Activated naive CD4-positive, alpha-beta T cell treated with anti-CD3 and anti-CD28 coated beads, Interleukin-2, amount 50 U/mL, for 24 hours (primary cell): ENCODE measurements at regions not wholly inside any gene's neighbourhood (a gene's known extent, or its start where the extent isn't known, plus 50 kb on each side); places are given as distances from the start of the nearest gene placed in this dataset.

Source experiments
- H3K27ac Mint-ChIP-seq: one replicate; pipeline ENCODE4 v1.8.0; 2021; ENCODE audit warnings: mild to moderate bottlenecking, mixed read lengths
- H3K27me3 Mint-ChIP-seq: one replicate; pipeline ENCODE4 v1.8.0; 2021; ENCODE audit warnings: mixed read lengths
- H3K36me3 Mint-ChIP-seq: one replicate; pipeline ENCODE4 v1.8.0; 2021; ENCODE audit warnings: mixed read lengths
- H3K4me1 Mint-ChIP-seq: one replicate; pipeline ENCODE4 v1.8.0; 2021; ENCODE audit warnings: mixed read lengths
- H3K4me3 Mint-ChIP-seq: one replicate; pipeline ENCODE4 v1.8.0; 2021; ENCODE audit warnings: mild to moderate bottlenecking, mixed read lengths
- H3K9me3 Mint-ChIP-seq: one replicate; pipeline ENCODE4 v1.8.0; 2021; ENCODE audit warnings: mixed read lengths

GRCh38 chr1:79693441-79694114 is 687.0 kb upstream of the ADGRL4 start:
- Mint-ChIP-seq H3K27me3 (no peaks in the 10 kb centered on the region), H3K9me3 (peaks cover 12% of the 10 kb centered on the region), H3K4me1 (no peaks in the 10 kb centered on the region), H3K36me3 (no peaks in the 10 kb centered on the region), H3K27ac (no peak overlapping the region), H3K4me3 (no peak overlapping the region)

DNA sequence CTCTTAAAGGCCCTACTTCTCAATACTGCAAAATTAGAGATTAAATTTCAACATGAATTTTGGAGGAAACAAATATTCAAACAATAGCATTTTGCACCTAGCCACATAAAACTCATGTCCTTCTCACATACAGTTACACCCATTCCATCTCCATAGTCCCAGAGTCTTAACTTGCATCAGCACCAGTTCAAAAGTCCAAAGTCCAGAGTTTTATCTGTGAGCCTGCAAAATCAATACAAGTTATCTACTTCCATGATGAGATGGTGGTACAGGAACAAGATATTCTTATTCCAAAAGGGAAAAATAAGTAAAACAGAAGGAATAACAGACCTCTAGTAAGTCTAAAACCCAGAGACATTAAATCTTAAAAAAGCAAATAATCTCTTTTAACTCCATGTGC is 686.0 kb upstream of the ADGRL4 start:
- Mint-ChIP-seq H3K36me3 (no peaks in the 10 kb centered on the region), H3K4me3 (no peak overlapping the region), H3K9me3 (peaks cover 12% of the 10 kb centered on the region), H3K27me3 (no peaks in the 10 kb centered on the region), H3K27ac (no peak overlapping the region), H3K4me1 (no peaks in the 10 kb centered on the region)

- Mint-ChIP-seq H3K27me3 (no peaks in the 10 kb centered on the region), H3K4me1 (no peaks in the 10 kb centered on the region), H3K9me3 (peaks cover 12% of the 10 kb centered on the region), H3K4me3 (no peak overlapping the region), H3K27ac (no peak overlapping the region), H3K36me3 (no peaks in the 10 kb centered on the region)
Observed at GRCh38 chr1:79688932-79689331, 682.4 kb upstream of the ADGRL4 start.

DNA sequence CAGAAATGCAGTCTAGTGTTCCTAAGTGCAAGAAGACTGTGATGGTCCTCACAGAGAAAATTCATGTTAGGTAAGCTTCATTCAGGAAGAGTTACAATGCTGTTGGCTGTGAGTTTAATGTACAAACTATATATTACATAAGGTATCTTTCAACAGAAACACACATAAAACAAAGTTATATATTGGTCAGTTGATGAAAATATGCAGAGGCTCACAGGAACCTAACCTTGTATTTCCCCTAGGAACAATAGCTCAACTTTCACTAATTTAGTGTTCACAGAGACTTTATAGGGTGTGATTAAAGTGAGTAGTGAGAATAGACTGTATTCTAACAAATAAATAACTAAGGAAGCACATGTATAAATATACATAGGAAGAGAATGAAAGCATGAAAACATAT is 676.9 kb upstream of the ADGRL4 start:
- H3K27ac Mint-ChIP-seq: no peak overlapping the region
- H3K4me3 Mint-ChIP-seq: no peak overlapping the region
- no peaks in the 10 kb centered on the region for H3K4me1 Mint-ChIP-seq
- no peaks in the 10 kb centered on the region for H3K27me3 Mint-ChIP-seq
- H3K9me3 Mint-ChIP-seq: peaks cover 9% of the 10 kb centered on the region
- no peaks in the 10 kb centered on the region for H3K36me3 Mint-ChIP-seq

DNA sequence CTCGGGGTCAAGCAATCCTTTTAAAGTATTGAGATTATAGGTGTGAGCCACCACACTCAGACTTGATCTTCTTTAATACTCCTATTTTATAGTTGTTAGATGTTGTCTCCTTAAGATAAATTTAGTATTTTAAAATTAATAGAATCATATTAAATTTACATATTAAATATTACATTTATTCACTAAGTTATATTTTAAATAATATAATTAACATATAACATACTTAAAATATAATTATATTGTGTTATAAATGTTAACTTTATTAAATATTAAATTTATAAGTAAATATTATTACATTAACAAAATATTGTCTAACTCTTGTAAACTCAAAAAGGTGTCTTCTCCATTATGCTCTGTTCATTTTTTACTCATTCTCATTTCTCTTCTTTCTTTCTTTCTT is 675.9 kb upstream of the ADGRL4 start:
- H3K4me3 Mint-ChIP-seq: no peak overlapping the region
- H3K27me3 Mint-ChIP-seq: no peaks in the 10 kb centered on the region
- H3K9me3 Mint-ChIP-seq: peaks cover 9% of the 10 kb centered on the region
- no peaks in the 10 kb centered on the region for H3K36me3 Mint-ChIP-seq
- no peaks in the 10 kb centered on the region for H3K4me1 Mint-ChIP-seq
- H3K27ac Mint-ChIP-seq: no peak overlapping the region

DNA sequence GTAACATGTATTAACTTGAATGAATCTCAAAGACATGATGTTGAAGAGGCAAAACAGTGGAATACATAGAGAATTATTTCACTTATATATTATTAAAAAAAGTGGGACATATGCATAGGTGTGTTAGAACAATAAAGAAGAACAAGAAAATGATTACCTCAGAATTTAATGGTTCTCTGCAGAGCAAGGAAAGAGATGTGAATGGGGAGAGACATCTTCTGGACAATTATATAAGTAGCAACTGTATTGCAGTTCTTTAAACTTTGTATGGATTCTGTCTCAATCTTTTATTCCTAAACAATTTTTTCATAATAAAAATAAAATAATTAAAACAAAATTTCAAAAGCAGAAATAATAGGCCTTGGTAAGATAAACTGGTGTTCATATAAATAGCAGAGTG is 674.9 kb upstream of the ADGRL4 start:
- Mint-ChIP-seq H3K36me3 (no peaks in the 10 kb centered on the region), H3K4me3 (no peak overlapping the region), H3K9me3 (peaks cover 9% of the 10 kb centered on the region), H3K27me3 (no peaks in the 10 kb centered on the region), H3K4me1 (no peaks in the 10 kb centered on the region), H3K27ac (no peak overlapping the region)

DNA sequence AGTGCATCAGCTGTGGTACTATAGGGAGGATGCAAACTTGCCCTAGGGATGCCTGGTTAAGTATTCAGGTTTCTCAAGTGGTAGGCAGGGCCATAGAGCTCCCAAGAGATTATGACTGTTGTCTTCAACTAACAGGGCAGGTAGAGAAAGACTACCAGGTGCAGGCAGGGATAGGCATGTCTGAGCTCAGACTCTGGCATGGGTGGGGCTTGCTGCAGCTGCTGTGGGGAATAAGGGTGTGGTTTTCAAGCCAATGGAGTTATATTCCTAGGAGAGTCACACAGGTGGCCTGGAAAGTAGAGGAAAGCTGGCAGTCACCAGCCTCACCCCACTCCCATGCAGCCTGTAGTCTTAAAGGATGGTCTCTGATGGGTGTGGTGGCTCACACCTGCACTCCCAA is 673.4 kb upstream of the ADGRL4 start:
- H3K4me1 Mint-ChIP-seq: no peaks in the 10 kb centered on the region
- no peaks in the 10 kb centered on the region for H3K27me3 Mint-ChIP-seq

DNA sequence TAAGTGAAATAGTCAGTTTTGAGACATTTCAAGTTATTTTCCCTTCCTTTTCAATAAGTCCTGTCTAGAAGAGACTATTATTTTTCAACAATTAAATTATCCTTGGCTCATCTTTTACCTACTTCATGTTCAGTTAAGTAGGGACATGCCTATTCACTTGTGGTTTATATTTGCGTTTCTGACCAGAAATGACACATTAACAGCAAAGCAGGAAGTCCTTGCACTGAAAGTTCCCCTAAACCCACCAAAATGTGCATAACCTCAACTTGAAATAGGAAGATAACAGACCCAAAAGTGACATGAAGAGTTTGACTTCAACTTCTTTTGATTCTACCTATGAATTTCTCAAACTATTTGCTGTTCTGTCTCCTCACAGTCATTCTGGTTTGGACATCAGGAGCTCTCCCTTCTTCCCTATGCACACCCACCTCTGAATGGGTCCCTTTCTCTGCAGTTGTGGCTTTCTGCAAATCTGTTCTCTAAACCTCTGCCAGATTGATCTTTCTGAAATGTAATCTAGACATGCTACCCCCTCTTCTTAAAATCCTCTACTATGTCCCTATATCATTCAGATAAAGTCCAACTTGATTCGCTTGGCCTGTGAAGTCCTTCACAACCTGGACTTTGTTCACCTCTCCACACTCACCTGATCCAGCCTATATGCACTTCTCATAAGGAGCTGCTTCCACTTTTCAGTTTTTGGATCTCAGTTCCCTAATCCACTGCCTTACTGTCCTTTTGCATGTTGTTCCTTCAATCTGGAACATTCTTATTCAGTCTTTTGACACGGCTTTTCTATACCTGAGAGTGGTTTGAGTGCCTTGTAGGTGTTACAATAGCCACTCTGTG is 661.5 kb upstream of the ADGRL4 start:
- Mint-ChIP-seq H3K27me3 (no peaks in the 10 kb centered on the region), H3K27ac (no peak overlapping the region), H3K9me3 (no peaks in the 10 kb centered on the region), H3K4me3 (no peak overlapping the region), H3K36me3 (no peaks in the 10 kb centered on the region), H3K4me1 (no peaks in the 10 kb centered on the region)

More for the DNA sequence above, 673.4 kb upstream of the ADGRL4 start:
- H3K9me3 Mint-ChIP-seq: peaks cover 9% of the 10 kb centered on the region
- no peaks in the 10 kb centered on the region for H3K36me3 Mint-ChIP-seq
- no peak overlapping the region for H3K27ac Mint-ChIP-seq
- H3K4me3 Mint-ChIP-seq: no peak overlapping the region

DNA sequence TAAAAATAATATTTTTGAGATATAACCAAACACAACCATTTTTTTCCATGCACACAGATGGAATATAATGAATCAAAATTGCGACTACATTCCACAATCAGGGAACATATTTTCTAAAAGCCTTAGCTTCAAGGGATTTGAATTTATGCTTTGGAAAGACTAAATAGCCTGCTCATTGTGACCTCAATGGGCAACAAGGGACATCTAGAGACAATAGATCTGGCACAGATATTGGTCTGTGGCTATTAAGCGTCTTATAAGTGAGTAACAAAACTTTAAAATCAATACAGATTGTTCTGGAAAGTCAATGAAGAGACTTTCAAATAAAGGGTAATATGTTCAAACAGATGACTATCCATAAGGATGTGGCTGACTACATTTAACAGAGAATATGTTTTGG is 660.6 kb upstream of the ADGRL4 start:
- Mint-ChIP-seq H3K4me1 (no peaks in the 10 kb centered on the region), H3K9me3 (no peaks in the 10 kb centered on the region), H3K27ac (no peak overlapping the region)

DNA sequence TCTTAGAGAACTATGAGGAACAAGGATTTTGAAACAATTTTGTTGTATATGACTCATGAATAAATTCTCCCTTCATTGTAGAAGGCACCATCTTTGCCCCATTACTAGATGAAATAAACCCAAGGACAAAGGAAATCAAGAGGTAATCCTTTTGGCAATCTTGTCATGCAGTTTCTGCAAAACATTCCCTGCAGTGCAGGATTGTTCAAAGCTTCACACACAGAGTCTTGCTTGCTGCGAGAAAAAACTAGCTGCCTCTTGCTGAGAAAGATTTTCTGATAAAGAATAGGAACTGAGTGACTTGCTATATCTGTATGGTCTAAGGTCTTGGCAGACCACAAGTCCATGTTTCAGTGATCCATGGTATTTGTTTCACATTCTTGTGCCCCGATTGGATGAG is 657.4 kb upstream of the ADGRL4 start:
- H3K9me3 Mint-ChIP-seq: no peaks in the 10 kb centered on the region
- H3K27me3 Mint-ChIP-seq: no peaks in the 10 kb centered on the region
- H3K4me3 Mint-ChIP-seq: no peak overlapping the region
- no peaks in the 10 kb centered on the region for H3K4me1 Mint-ChIP-seq
- no peak overlapping the region for H3K27ac Mint-ChIP-seq
- no peaks in the 10 kb centered on the region for H3K36me3 Mint-ChIP-seq

More for the DNA sequence above, 660.6 kb upstream of the ADGRL4 start:
- no peak overlapping the region for H3K4me3 Mint-ChIP-seq
- no peaks in the 10 kb centered on the region for H3K27me3 Mint-ChIP-seq
- H3K36me3 Mint-ChIP-seq: no peaks in the 10 kb centered on the region

DNA sequence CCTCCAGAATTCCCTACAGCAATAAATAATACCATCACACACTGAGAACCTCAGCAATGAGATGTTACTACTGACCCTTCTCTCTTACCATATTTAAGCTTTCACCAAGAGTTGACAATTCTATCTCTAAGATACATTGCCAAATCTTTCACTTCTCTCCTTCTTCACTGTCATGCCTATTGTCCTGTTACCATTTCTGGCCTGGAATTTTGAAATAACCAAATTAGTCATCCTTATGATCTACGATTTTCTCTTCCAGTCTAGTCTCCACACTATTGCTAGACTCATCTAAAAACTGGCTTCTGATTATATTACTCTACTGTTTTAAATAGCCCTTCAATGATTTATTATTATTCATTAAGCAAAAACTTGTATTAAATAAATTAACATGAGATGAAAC is 656.1 kb upstream of the ADGRL4 start:
- no peak overlapping the region for H3K27ac Mint-ChIP-seq
- H3K9me3 Mint-ChIP-seq: no peaks in the 10 kb centered on the region
- H3K4me1 Mint-ChIP-seq: no peaks in the 10 kb centered on the region
- H3K4me3 Mint-ChIP-seq: no peak overlapping the region
- H3K36me3 Mint-ChIP-seq: no peaks in the 10 kb centered on the region
- no peaks in the 10 kb centered on the region for H3K27me3 Mint-ChIP-seq

- Mint-ChIP-seq H3K27me3 (no peaks in the 10 kb centered on the region), H3K4me1 (no peaks in the 10 kb centered on the region), H3K36me3 (no peaks in the 10 kb centered on the region), H3K4me3 (no peak overlapping the region), H3K9me3 (no peaks in the 10 kb centered on the region), H3K27ac (no peak overlapping the region)
Observed at GRCh38 chr1:79660129-79660528, 653.6 kb upstream of the ADGRL4 start.

- Mint-ChIP-seq H3K27me3 (no peaks in the 10 kb centered on the region), H3K4me3 (no peak overlapping the region), H3K36me3 (no peaks in the 10 kb centered on the region), H3K27ac (no peak overlapping the region), H3K9me3 (no peaks in the 10 kb centered on the region), H3K4me1 (no peaks in the 10 kb centered on the region)
Observed at GRCh38 chr1:79657951-79658658, 651.6 kb upstream of the ADGRL4 start.

- no peak overlapping the region for H3K27ac Mint-ChIP-seq
- no peaks in the 10 kb centered on the region for H3K36me3 Mint-ChIP-seq
- no peak overlapping the region for H3K4me3 Mint-ChIP-seq
- H3K27me3 Mint-ChIP-seq: no peaks in the 10 kb centered on the region
- H3K4me1 Mint-ChIP-seq: no peaks in the 10 kb centered on the region
- no peaks in the 10 kb centered on the region for H3K9me3 Mint-ChIP-seq
Observed at GRCh38 chr1:79655876-79656275, 649.3 kb upstream of the ADGRL4 start.

DNA sequence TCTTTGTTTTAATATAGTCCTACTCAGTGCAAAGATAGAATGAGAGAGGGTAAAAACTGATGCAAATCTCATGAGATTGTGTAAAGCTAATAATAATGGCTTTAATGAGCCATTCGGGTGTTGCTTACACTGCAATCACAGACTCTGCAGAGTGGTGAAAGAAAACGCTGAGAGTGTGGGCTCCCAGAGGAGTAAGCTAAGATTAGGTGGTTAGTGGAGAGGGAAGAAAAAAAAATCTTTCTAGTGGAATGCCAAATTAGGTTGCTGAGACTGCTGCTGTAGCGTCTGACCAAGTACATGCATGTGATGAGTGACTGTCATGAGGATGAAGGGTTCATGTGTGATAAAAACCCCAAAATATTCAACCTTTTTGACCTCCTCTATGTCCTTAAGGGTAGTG is 645.9 kb upstream of the ADGRL4 start:
- Mint-ChIP-seq H3K36me3 (no peaks in the 10 kb centered on the region), H3K4me1 (no peaks in the 10 kb centered on the region), H3K4me3 (no peak overlapping the region), H3K9me3 (no peaks in the 10 kb centered on the region), H3K27ac (no peak overlapping the region), H3K27me3 (no peaks in the 10 kb centered on the region)

- H3K27me3 Mint-ChIP-seq: no peaks in the 10 kb centered on the region
- H3K27ac Mint-ChIP-seq: no peak overlapping the region
- peaks cover 7% of the 10 kb centered on the region for H3K9me3 Mint-ChIP-seq
- no peaks in the 10 kb centered on the region for H3K4me1 Mint-ChIP-seq
- no peak overlapping the region for H3K4me3 Mint-ChIP-seq
- no peaks in the 10 kb centered on the region for H3K36me3 Mint-ChIP-seq
Observed at GRCh38 chr1:79648126-79648525, 641.6 kb upstream of the ADGRL4 start.
